Superior temporal gyrus (tissue), 1 donor: ENCODE measurements at regions not wholly inside any gene's neighbourhood (a gene's known extent, or its start where the extent isn't known, plus 50 kb on each side); places are given as distances from the start of the nearest gene placed in this dataset.

ENCODE experiments used
- DNase-seq: peaks from one replicate; pipeline ENCODE4 v3.0.0-alpha.2; 2016; ENCODE audit errors: extremely low spot score

DNA sequence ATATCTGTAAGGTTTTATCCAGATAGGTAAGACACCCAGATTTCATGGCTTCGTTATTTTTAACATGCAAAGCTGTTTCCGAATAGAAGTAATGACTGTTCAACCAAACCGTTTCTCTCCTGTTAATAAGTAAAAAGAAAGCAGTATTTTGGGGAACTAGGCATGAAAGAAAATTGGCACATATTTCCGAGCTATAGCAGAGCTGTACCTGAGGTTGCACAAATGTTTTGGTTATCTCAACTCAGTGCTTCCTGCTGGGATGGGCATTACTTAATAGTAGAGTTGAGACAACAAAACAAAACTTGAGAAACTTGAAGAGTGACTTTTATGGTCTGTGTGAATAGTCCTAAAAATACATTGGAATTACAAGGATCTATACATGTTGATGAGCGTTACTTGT lies 564.3 kb upstream of the SORCS1 start:
- DNase-seq = no peak

DNA sequence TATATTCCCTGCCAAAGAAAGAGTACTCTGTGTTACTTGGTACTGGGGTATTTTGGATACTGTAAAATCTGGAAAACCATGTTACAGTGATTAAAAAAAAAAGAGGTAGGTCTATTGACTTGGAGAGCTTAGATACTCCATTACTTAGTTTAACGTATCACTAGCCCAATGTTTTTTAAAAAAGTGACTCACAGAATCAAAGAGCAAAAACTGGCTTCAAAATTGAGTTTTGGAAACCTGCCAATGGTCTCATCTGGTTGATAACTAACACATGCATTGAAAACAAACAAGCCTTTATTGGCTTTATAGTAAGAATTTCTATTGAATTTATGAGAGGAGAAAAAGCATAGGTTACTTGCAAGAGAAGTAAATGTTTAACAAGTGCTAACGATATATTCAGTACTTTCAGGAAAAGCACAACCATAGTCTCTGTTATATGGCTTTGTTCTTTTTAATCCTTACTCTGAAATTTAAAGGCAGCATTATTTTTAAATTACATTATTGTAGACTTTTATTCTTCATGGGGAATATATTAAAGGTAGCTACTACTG lies 563.3 kb upstream of the SORCS1 start:
- no peak for DNase-seq

DNA sequence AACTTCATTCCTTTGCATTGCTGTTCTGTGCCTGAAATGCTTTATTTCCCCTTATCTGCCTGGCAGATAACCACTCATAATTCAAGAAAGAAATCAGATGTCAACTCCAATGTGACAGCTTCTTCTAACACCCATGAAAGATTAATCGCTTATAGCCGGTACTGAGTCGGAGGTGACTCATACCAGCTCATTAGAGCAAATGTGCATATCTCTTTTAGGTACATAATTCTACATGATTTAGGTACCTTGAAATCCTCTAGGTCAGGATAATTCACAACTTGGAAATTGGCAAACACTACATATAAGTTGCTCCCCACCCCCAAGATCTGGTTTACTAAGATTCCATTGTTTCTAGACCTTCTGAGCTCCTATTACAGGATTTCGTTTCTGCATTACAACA lies 554.4 kb upstream of the SORCS1 start:
- no peak for DNase-seq

GRCh38 chr10:107717046-107717445 lies 552.5 kb upstream of the SORCS1 start:
- DNase-seq = no peak

GRCh38 chr10:107715565-107715964 lies 551.1 kb upstream of the SORCS1 start:
- DNase-seq = no peak

GRCh38 chr10:107708981-107709380 lies 544.5 kb upstream of the SORCS1 start:
- no peak for DNase-seq

- DNase-seq = no peak
Observed at GRCh38 chr10:107706096-107706725, 541.7 kb upstream of the SORCS1 start.

DNA sequence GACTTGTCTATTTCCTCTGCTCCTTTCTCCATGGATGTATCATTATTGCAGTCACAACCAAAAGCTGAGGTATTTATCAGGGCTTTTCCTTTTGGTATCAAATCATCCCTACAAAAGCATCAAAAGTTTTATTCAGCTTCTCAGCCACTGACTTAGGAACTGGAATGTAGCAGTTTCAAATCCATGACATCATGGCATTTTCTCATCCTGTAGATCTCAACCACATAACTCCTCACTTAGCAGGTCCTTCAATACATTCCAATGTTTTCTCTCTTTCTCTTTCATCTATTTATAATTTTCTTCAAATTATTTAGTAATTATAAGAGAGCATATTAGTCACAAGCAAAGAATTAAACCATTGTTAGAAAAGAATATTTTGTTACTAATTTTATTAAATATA lies 537.4 kb upstream of the SORCS1 start:
- DNase-seq = no peak

DNA sequence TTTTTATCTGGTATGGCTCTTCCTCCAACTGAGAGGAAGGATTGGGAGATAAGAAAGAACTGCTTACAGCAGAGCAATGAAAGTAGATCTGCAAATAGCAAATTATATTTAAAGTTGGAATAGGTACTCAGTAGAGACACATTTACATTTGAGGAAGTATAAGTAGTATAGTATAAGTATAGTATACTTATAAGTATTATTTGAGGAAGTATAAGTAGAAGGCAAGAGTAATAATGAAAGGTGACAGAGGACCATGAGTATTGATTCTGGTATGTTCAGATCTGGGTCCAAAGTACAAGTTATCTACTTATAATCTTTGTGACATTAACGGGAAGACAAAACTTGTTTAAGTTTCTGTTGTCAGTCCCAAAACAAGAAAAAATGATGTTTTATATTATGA lies 527.6 kb upstream of the SORCS1 start:
- DNase-seq = no peak

DNA sequence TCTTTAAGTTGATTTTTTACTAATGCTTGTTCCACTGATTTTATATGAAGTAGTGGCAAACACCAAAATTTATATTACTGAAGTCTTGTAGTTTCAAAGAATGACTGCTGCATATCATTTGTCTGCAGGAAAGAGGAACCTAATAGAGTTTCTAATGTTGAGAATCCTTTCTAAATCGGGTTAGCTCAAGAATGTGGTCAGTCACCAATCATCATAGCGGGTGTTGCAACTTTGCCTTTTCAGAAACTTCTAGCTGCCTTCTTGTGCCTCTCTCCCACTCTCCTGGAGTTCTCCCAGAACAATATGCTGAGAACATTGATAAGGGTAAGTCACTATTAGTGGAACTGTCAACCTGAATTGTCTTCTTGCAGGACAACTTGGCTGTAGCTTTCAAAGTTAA lies 524.8 kb upstream of the SORCS1 start:
- DNase-seq = no peak

DNA sequence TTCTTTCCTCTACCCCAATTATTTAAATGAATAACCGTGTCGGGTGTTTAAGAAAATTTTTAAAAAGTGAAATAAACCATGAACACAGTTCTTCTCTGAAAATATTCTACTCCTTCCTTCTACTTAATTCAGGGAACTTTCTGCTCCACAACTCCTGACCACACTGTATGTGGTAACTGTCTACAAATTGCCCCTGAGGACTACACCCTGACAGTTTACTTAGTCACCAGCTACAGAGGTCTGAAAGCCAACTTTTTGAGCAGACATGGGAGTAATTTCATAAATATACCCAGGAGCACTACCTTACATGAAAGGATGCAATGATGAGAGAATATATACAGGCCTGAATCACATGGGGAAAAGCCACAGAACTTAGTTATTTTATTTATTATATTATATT lies 523.2 kb upstream of the SORCS1 start:
- DNase-seq = no peak

DNA sequence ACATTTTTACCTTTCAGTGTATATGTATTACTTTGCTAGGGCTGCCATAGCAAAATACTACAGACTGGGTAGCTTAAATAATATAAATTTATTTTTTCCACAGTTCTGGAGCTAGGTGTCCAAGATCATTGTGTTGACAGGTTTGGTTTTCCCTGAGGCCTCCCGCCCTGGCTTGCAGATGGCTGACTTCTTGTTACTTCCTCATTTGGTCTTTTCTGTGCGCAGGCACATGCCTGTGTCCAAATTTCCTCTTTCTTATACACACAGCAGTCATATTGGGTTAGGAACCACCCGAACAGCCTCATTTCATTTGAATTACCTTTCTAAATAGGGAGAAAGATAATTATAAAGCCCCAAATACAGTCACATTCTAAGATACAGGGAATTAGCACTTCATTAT lies 521.6 kb upstream of the SORCS1 start:
- no peak for DNase-seq

DNA sequence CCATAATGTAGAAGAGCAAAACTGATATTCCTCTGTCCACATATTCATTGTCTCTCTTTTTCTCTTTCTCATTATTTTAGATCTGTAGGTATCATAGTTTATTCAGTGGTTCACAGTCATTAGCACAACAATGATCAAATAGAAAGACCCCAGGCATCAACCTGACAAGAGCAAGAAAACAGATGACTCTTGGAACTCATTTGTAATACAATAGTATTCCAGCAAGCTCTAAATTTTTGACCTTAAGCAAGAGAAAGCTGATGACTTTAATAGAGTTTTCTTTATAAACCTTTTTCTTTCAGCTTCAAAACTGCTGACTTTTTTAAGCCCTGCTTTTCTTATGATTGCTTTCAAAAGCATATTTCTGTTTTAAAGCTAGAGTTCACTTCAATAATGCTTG lies 507.5 kb upstream of the SORCS1 start:
- DNase-seq = no peak

GRCh38 chr10:107666214-107666613 lies 501.7 kb upstream of the SORCS1 start:
- no peak for DNase-seq

DNA sequence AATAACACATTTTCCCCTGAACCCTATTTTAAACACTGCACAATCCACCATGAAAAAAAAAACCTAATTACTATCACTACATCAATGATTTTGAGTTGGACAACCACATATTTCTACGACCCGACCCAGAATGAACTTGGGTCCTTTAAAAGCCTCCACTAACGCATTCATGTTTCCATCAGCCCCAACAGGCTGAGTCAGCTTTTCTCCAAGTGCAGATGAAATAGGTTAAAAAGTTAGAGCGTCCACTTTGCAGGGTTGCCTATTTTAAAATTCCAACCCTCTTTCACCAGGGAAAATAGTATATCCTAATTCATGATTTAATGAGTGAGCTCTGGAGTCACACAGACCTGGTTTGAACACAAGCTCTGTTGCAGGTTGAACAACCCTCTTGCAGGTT lies 501.0 kb upstream of the SORCS1 start:
- DNase-seq = no peak

DNA sequence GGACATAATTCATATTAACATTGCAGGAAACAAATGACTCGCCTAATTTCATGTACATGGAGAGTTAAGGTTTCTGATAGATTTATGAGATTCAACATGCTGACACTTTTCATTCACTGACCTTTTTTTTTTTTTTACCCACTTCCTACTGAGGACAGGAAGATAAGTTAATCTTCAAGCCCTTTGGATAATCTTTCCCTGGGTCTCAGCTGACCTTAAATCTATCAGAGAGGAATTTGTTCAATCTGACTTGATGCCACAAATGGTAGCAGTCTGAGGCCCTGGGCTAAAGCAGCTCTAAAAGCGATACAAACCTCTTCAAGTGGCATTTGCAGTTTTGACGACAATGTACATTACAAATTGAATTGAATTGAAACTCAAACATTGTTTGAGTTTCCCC lies 493.3 kb upstream of the SORCS1 start:
- no peak for DNase-seq

GRCh38 chr10:107656932-107657331 lies 492.4 kb upstream of the SORCS1 start:
- DNase-seq = no peak

DNA sequence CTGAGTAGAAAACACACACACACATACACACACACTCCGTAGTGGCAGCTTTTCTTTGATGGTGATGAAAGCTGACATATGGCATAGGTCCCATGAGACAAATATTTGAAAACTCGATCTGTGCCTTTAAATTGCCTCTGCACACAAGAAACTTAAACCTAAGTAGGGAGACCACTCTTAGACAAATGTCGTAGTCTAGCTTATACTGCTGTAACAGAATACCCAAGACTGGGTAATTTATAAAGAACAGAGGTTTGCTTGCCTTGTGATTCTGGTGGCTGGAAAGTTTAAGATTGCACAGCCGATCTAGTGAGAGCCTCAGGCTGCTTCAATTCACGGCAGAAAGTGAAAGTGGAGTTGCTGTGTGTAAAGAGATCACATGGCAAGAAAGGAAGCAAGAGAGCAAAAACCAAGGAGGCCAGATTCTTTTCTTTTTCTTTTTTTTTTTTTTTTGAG lies 489.4 kb upstream of the SORCS1 start:
- DNase-seq = peak; percentile 23

DNA sequence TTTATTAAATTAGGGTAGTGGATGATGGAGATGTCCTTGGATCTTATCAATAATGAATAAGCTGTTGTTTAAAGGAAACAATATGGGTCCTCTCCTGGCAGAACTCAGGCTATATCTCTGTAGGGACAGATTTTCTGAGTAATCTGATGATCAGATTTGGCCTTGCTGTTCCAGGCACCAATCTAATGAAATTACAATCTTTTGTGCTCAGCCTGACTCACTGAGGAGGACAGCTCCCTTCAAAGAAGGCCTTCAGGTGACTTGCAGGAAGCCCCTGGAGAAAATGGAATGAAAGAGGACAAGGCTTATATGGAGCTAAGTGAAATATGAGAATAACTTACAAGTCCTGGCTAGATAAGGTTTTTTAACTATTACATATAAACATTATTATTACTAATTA lies 486.4 kb upstream of the SORCS1 start:
- no peak for DNase-seq

- DNase-seq = no peak
Observed at GRCh38 chr10:107649249-107649648, 484.7 kb upstream of the SORCS1 start.

GRCh38 chr10:107647462-107647861 lies 483.0 kb upstream of the SORCS1 start:
- no peak for DNase-seq

GRCh38 chr10:107631876-107632275 lies 467.4 kb upstream of the SORCS1 start:
- DNase-seq = no peak

DNA sequence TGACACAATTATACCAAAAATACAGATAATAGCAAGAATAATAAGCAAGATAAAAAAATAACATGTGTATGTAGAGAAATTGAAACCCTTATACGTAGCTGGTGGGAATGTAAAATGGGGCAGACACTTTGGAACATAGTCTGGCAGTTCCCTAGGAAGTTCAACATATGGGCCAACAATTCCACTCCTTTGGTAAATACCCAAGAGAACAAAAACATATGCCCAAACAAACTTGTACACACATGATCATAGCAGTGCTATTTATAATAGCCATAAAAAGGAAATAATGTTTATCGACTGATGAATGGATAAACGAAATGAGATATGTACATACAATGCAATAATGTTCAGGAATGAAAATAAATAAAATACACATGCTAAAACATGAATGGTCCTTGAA lies 462.4 kb upstream of the SORCS1 start:
- DNase-seq = no peak

GRCh38 chr10:107623292-107623691 lies 458.8 kb upstream of the SORCS1 start:
- DNase-seq = no peak
